HCT116 (cell line): ENCODE measurements at regions not wholly inside any gene's neighbourhood (a gene's known extent, or its start where the extent isn't known, plus 50 kb on each side); places are given as distances from the start of the nearest gene placed in this dataset.

Source experiments
- ATAC-seq: fragments of 200-7000 bp; cut with Tn5 transposase; 2 replicates; pipeline ENCODE4 v1.9.1; 2020; ENCODE audit warnings: mild to moderate bottlenecking, moderate library complexity
- BruUV-seq: library from RNA; stranded (reverse); fragments of 400-500 nt; replicated peaks from 2 replicates; lab custom pipeline; 2021; lab: Mats Ljungman, UMichigan
- CTCF ChIA-PET: fragments of 300-600 bp; sonication (Branson Sonifier 250); formaldehyde crosslinking; loops from one replicate; lab custom pipeline; 2021; ENCODE audit warnings: antibody characterized with exemption; lab: Charles Lee
- POLR2A ChIA-PET: fragments of 300-600, 350-600 bp; sonication (Branson Sonifier 250); formaldehyde crosslinking; loops from one replicate; lab custom pipeline; 2021; ENCODE audit warnings: antibody characterized with exemption; lab: Charles Lee
- RAD21 ChIA-PET, 2 experiments: fragments of 300-600 bp; sonication (Branson Sonifier 250); formaldehyde crosslinking; loops; one replicate each; lab custom pipeline; 2023; ENCODE audit warnings: low total read pairs in 2 of 2; ENCODE audit not compliant: uncharacterized antibody in 2 of 2, unreplicated experiment in 2 of 2, low non-redundant PET in 1 of 2; lab: Charles Lee
- DNase-seq: peaks from one replicate; pipeline ENCODE4 v3.0.0-alpha.2; 2010; ENCODE audit warnings: low read depth, low spot score
- H2AFZ ChIP-seq: fragments of 200-600 bp; shearing (Covaris generic), sonication (generic); 2 replicates; pipeline ENCODE4 v1.6.1; 2017; ENCODE audit warnings: low read depth, mixed run types, mixed read lengths, antibody characterized with exemption, low read length; ENCODE audit not compliant: poor library complexity, severe bottlenecking
- H3K27ac ChIP-seq: 2 replicates; pipeline ENCODE4 v1.5.1; 2012; ENCODE audit warnings: low read depth, low read length
- H3K27me3 ChIP-seq: fragments of 200-600 bp; sonication (generic); 2 replicates; pipeline ENCODE4 v1.6.1; 2016; ENCODE audit warnings: mixed run types, low read length, mixed read lengths; ENCODE audit not compliant: insufficient read depth
- H3K36me3 ChIP-seq, 2 experiments: fragments of 200-500 bp in 1 of 2; fragments of 200-600 bp in 1 of 2; sonication (Bioruptor generic) in 1 of 2; sonication (generic) in 1 of 2; 2 replicates each; pipeline versions ENCODE4 v1.5.1 to v1.6.1; 2014 to 2016; ENCODE audit warnings: low read length in 2 of 2, inconsistent platforms in 1 of 2, mixed read lengths in 1 of 2, mixed run types in 1 of 2; ENCODE audit not compliant: insufficient read depth in 2 of 2, control insufficient read depth in 1 of 2
- H3K4me1 ChIP-seq, 2 experiments: fragments of 200-600 bp in 1 of 2; sonication (generic) in 1 of 2; 2 replicates each; pipeline versions ENCODE4 v1.5.1 to v1.6.1; 2012 to 2017; ENCODE audit warnings: low read length in 2 of 2, inconsistent platforms in 1 of 2, mild to moderate bottlenecking in 1 of 2, mixed read lengths in 1 of 2, mixed run types in 1 of 2, moderate library complexity in 1 of 2; ENCODE audit not compliant: insufficient read depth in 2 of 2, control insufficient read depth in 1 of 2
- H3K4me2 ChIP-seq: fragments of 200-600 bp; sonication (generic); 2 replicates; pipeline ENCODE4 v1.6.1; 2017; ENCODE audit warnings: mixed run types, low read length, mixed read lengths
- H3K4me3 ChIP-seq, 2 experiments: fragments of 200-600 bp in 1 of 2; sonication (generic) in 1 of 2; replicated peaks in 1 of 2; 2 replicates each; pipeline ENCODE4 v1.5.1; 2011 to 2016; ENCODE audit warnings: low read length in 2 of 2, control low read depth in 1 of 2, low read depth in 1 of 2, mild to moderate bottlenecking in 1 of 2, mixed read lengths in 1 of 2, mixed run types in 1 of 2
- H3K79me2 ChIP-seq: fragments of 200-600 bp; sonication (generic); 2 replicates; pipeline ENCODE4 v1.6.1; 2017; ENCODE audit warnings: mild to moderate bottlenecking, mixed run types, low read length, moderate library complexity, mixed read lengths; ENCODE audit not compliant: insufficient read depth
- H3K9ac ChIP-seq: fragments of 200-600 bp; sonication (generic); 2 replicates; pipeline ENCODE4 v1.6.1; 2016; ENCODE audit warnings: low read length, mixed read lengths
- H3K9me2 ChIP-seq: fragments of 200-600 bp; sonication (generic), shearing (Covaris generic); 2 replicates; pipeline ENCODE4 v1.6.1; 2017; ENCODE audit warnings: mixed run types, mild to moderate bottlenecking, moderate library complexity; ENCODE audit not compliant: insufficient read depth
- H3K9me3 ChIP-seq, 2 experiments: fragments of 200-500 bp in 1 of 2; fragments of 200-600 bp in 1 of 2; sonication (Bioruptor generic) in 1 of 2; sonication (generic) in 1 of 2; 2 replicates each; pipeline ENCODE4 v1.6.1; 2014 to 2017; ENCODE audit warnings: low read length in 2 of 2, mixed read lengths in 2 of 2, inconsistent platforms in 1 of 2, low read depth in 1 of 2, mild to moderate bottlenecking in 1 of 2, mixed run types in 1 of 2, moderate library complexity in 1 of 2; ENCODE audit not compliant: control insufficient read depth in 1 of 2, insufficient read depth in 1 of 2
- H4K20me1 ChIP-seq: fragments of 200-600 bp; sonication (generic), shearing (Covaris generic); 2 replicates; pipeline ENCODE4 v1.6.1; 2017; ENCODE audit warnings: mixed run types, mild to moderate bottlenecking, moderate library complexity; ENCODE audit not compliant: insufficient read depth
- CBX3 ChIP-seq: IDR thresholded peaks from 2 replicates; pipeline ENCODE4 v1.6.1; 2012; ENCODE audit warnings: low read depth
- CEBPB ChIP-seq: IDR thresholded peaks from 2 replicates; pipeline ENCODE4 v1.6.1; 2012; ENCODE audit warnings: low read depth
- ELF1 ChIP-seq: IDR thresholded peaks from 2 replicates; pipeline ENCODE4 v1.6.1; 2012; ENCODE audit warnings: low read depth, borderline replicate concordance
- EZH2 ChIP-seq: fragments of 200-600 bp; sonication (generic); IDR thresholded peaks from 2 replicates; pipeline ENCODE4 v1.6.1; 2017; ENCODE audit warnings: antibody characterized with exemption, mixed run types
- FOSL1 ChIP-seq: IDR thresholded peaks from 2 replicates; pipeline ENCODE4 v1.6.1; 2012; ENCODE audit warnings: low read depth
- JUND ChIP-seq: IDR thresholded peaks from 2 replicates; pipeline ENCODE4 v1.6.1; 2012
- POLR2A ChIP-seq: IDR thresholded peaks from 2 replicates; pipeline ENCODE4 v1.7.0; 2011; ENCODE audit warnings: borderline replicate concordance; ENCODE audit not compliant: insufficient read depth, insufficient read length; ENCODE audit errors: extremely low read depth
- POLR2AphosphoS5 ChIP-seq: IDR thresholded peaks from 2 replicates; pipeline ENCODE4 v1.6.1; 2011; ENCODE audit warnings: mild to moderate bottlenecking, low read depth, low read length, moderate library complexity
- RAD21 ChIP-seq: IDR thresholded peaks from 2 replicates; pipeline ENCODE4 v1.6.1; 2012; ENCODE audit warnings: low read depth, mild to moderate bottlenecking
- SIN3A ChIP-seq: IDR thresholded peaks from 2 replicates; pipeline ENCODE4 v1.6.1; 2012; ENCODE audit warnings: low read depth
- SP1 ChIP-seq: IDR thresholded peaks from 2 replicates; pipeline ENCODE4 v1.6.1; 2012; ENCODE audit warnings: low read depth
- SRF ChIP-seq: IDR thresholded peaks from 2 replicates; pipeline ENCODE4 v1.6.1; 2012; ENCODE audit warnings: low read depth
- TCF7L2 ChIP-seq: IDR thresholded peaks from 2 replicates; pipeline ENCODE4 v1.7.0; 2011; ENCODE audit warnings: borderline replicate concordance, inconsistent platforms; ENCODE audit not compliant: insufficient read depth, insufficient read length; ENCODE audit errors: extremely low read depth
- ZFX ChIP-seq: fragments of 450-650 bp; IDR thresholded peaks from 2 replicates; pipeline ENCODE4 v1.6.1; 2017
- ZNF274 ChIP-seq: fragments of 200-500 bp; sonication (Bioruptor generic); IDR thresholded peaks from 2 replicates; pipeline ENCODE4 v1.6.1; 2014; ENCODE audit warnings: mild to moderate bottlenecking, low read depth, low read length, inconsistent platforms
- intact Hi-C: fragments of 100-400 bp; cut with micrococcal nuclease; formaldehyde crosslinking; loops from 2 replicates; pipeline ENCODE4 v1.10.0; 2022
- TF ChIP-seq, protein P1 (sequence below): IDR thresholded peaks from 2 replicates; pipeline ENCODE4 v1.6.1; 2011; ENCODE audit warnings: mild to moderate bottlenecking, low read length, moderate library complexity; ENCODE audit not compliant: insufficient replicate concordance; ENCODE audit errors: extremely low read depth
- TF ChIP-seq, protein P2 (sequence below), 3 experiments: fragments of 200-600 bp in 1 of 3; sonication (generic) in 1 of 3; IDR thresholded peaks in 2 of 3; conservative IDR thresholded peaks in 1 of 3; 2 replicates each; pipeline ENCODE4 v1.5.1; 2012 to 2017; ENCODE audit warnings: low read depth in 2 of 3, low read length in 2 of 3, antibody characterized with exemption in 1 of 3, borderline replicate concordance in 1 of 3, control low read depth in 1 of 3, mild to moderate bottlenecking in 1 of 3, mixed read lengths in 1 of 3, mixed run types in 1 of 3, moderate library complexity in 1 of 3; ENCODE audit not compliant: insufficient read depth in 1 of 3
- TF ChIP-seq, protein P3 (sequence below): IDR thresholded peaks from 2 replicates; pipeline ENCODE4 v1.6.1; 2012
- TF ChIP-seq, protein P4 (sequence below): IDR thresholded peaks from 2 replicates; pipeline ENCODE4 v1.6.1; 2012

DNA sequence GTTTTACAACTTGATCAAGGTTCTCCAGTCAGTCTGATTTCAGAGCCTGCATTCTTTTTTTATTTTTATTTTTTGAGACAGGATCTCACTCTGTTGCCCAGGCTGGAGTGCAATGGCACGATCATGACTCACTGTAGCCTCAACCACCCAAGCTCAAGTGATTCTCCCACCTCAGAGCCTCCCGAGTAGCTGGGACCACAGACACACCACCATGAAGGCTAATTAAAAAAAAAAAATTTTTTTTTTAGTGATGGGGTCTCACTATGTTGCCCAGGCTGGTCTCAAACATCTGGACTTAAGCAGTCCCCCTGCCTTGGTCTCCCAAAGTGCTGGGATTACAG is 117.2 kb upstream of the NAV2 start:
- intact Hi-C loops, result no loop called here
- ChIA-PET CTCF (no interaction called here), RAD21 (no interaction called here), POLR2A (no interaction called here)
- ATAC-seq, result no peak
- Histone ChIP-seq H3K9me2 (no peaks in the 10 kb centered on the region), H3K79me2 (no peaks in the 10 kb centered on the region), H4K20me1 (no peaks in the 10 kb centered on the region), H3K27ac (no peak overlapping the region), H3K4me3 (no peak overlapping the region), H3K36me3 (no peaks in the 10 kb centered on the region), H3K27me3 (peaks cover 23% of the 10 kb centered on the region), H3K4me2 (no peak overlapping the region), H3K9me3 (no peaks in the 10 kb centered on the region), H3K4me1 (peaks cover 0 to 6% of the 10 kb centered on the region in 2 experiments; a peak in 1 of 4 replicates), H2AFZ (no peak overlapping the region), H3K9ac (no peak overlapping the region)
- TF ChIP-seq POLR2A, result no peak
- TF ChIP-seq, protein P1, sequence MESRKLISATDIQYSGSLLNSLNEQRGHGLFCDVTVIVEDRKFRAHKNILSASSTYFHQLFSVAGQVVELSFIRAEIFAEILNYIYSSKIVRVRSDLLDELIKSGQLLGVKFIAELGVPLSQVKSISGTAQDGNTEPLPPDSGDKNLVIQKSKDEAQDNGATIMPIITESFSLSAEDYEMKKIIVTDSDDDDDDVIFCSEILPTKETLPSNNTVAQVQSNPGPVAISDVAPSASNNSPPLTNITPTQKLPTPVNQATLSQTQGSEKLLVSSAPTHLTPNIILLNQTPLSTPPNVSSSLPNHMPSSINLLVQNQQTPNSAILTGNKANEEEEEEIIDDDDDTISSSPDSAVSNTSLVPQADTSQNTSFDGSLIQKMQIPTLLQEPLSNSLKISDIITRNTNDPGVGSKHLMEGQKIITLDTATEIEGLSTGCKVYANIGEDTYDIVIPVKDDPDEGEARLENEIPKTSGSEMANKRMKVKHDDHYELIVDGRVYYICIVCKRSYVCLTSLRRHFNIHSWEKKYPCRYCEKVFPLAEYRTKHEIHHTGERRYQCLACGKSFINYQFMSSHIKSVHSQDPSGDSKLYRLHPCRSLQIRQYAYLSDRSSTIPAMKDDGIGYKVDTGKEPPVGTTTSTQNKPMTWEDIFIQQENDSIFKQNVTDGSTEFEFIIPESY, result no peak
- no peak for TF ChIP-seq SP1
- TF ChIP-seq, protein P2, sequence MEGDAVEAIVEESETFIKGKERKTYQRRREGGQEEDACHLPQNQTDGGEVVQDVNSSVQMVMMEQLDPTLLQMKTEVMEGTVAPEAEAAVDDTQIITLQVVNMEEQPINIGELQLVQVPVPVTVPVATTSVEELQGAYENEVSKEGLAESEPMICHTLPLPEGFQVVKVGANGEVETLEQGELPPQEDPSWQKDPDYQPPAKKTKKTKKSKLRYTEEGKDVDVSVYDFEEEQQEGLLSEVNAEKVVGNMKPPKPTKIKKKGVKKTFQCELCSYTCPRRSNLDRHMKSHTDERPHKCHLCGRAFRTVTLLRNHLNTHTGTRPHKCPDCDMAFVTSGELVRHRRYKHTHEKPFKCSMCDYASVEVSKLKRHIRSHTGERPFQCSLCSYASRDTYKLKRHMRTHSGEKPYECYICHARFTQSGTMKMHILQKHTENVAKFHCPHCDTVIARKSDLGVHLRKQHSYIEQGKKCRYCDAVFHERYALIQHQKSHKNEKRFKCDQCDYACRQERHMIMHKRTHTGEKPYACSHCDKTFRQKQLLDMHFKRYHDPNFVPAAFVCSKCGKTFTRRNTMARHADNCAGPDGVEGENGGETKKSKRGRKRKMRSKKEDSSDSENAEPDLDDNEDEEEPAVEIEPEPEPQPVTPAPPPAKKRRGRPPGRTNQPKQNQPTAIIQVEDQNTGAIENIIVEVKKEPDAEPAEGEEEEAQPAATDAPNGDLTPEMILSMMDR (IDR thresholded peaks at IDR 0.05 in 2 of 3, conservative IDR thresholded peaks at IDR 0.05 in 1 of 3; ENCODE audit: borderline replicate concordance in 1 of 3, insufficient read depth in 1 of 3, low read depth in 2 of 3, low read length in 2 of 3), result no peak
- no peak for TF ChIP-seq TCF7L2
- TF ChIP-seq EZH2, result no peak
- no peak for TF ChIP-seq ZNF274
- TF ChIP-seq, protein P3, sequence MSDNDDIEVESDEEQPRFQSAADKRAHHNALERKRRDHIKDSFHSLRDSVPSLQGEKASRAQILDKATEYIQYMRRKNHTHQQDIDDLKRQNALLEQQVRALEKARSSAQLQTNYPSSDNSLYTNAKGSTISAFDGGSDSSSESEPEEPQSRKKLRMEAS, result no peak
- no peak for TF ChIP-seq SRF
- no peak for TF ChIP-seq RAD21
- no peak for TF ChIP-seq SIN3A
- no peak for TF ChIP-seq CEBPB
- no peak for TF ChIP-seq FOSL1
- no peak for TF ChIP-seq POLR2AphosphoS5
- no peak for TF ChIP-seq JUND
- TF ChIP-seq, protein P4, sequence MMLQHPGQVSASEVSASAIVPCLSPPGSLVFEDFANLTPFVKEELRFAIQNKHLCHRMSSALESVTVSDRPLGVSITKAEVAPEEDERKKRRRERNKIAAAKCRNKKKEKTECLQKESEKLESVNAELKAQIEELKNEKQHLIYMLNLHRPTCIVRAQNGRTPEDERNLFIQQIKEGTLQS, result no peak
- no peak for TF ChIP-seq ELF1
- no peak for TF ChIP-seq ZFX
- no peak for TF ChIP-seq CBX3
- BruUV-seq, result no TSS peak
- DNase-seq, result no peak
